HG02970 (cell line): ENCODE measurements at regions not wholly inside any gene's neighbourhood (a gene's known extent, or its start where the extent isn't known, plus 50 kb on each side); places are given as distances from the start of the nearest gene placed in this dataset.
"Not testable (repeated sequence)": the region's sequence is repeated elsewhere in the genome, so short reads cannot be mapped to it uniquely, and the experiment has no call there.

Experiments
- ATAC-seq: cut with Tn5 transposase; IDR thresholded peaks from one replicate; pipeline ENCODE4 v1.9.1; 2021; ENCODE audit warnings: mild to moderate bottlenecking, moderate library complexity, moderate number of reproducible peaks; ENCODE audit not compliant: unreplicated experiment, low FRiP score

- no peak for ATAC-seq
Measured at GRCh38 chr6:94902974-94903628, 674.2 kb upstream of the MANEA start.

GRCh38 chr6:94899191-94899590 lies 678.1 kb upstream of the MANEA start:
- no peak for ATAC-seq

GRCh38 chr6:94894300-94894699 lies 683.0 kb upstream of the MANEA start:
- no peak for ATAC-seq

- ATAC-seq: no peak
Measured at GRCh38 chr6:94893327-94893726, 684.0 kb upstream of the MANEA start.

GRCh38 chr6:94873819-94874218 lies 703.5 kb upstream of the MANEA start:
- ATAC-seq: not testable (repeated sequence)

GRCh38 chr6:94862112-94862511 lies 715.2 kb upstream of the MANEA start:
- no peak for ATAC-seq

- no peak for ATAC-seq
Measured at GRCh38 chr6:94859924-94860323, 717.4 kb upstream of the MANEA start.

- ATAC-seq: not testable (repeated sequence)
Measured at GRCh38 chr6:94856999-94857398, 720.3 kb upstream of the MANEA start.

- ATAC-seq: not testable (repeated sequence)
Measured at GRCh38 chr6:94851329-94851728, 726.0 kb upstream of the MANEA start.

- no peak for ATAC-seq
Measured at GRCh38 chr6:94845742-94846141, 731.6 kb upstream of the MANEA start.

GRCh38 chr6:94835264-94835663 lies 742.1 kb upstream of the MANEA start:
- ATAC-seq: no peak

GRCh38 chr6:94813806-94814205 lies 763.5 kb upstream of the MANEA start:
- ATAC-seq: no peak

- ATAC-seq: no peak
Measured at GRCh38 chr6:94801344-94801743, 776.0 kb upstream of the MANEA start.

GRCh38 chr6:94785514-94785913 lies 791.8 kb upstream of the MANEA start:
- ATAC-seq: no peak

GRCh38 chr6:94785081-94785480 lies 792.3 kb upstream of the MANEA start:
- not testable (repeated sequence) for ATAC-seq

GRCh38 chr6:94769197-94769596 lies 808.1 kb upstream of the MANEA start:
- ATAC-seq: no peak

- ATAC-seq: peak; percentile 91
Measured at GRCh38 chr6:94751641-94752329, 825.5 kb upstream of the MANEA start.

- no peak for ATAC-seq
Measured at GRCh38 chr6:94736236-94736635, 841.1 kb upstream of the MANEA start.

- ATAC-seq: no peak
Measured at GRCh38 chr6:94735270-94735669, 842.1 kb upstream of the MANEA start.

GRCh38 chr6:94734751-94735150 lies 842.6 kb upstream of the MANEA start:
- no peak for ATAC-seq

- no peak for ATAC-seq
Measured at GRCh38 chr6:94733066-94733465, 844.3 kb upstream of the MANEA start.

- ATAC-seq: no peak
Measured at GRCh38 chr6:94727710-94728109, 849.6 kb upstream of the MANEA start.
